Muscle layer of duodenum (tissue), 2 donors: ENCODE measurements at regions not wholly inside any gene's neighbourhood (a gene's known extent, or its start where the extent isn't known, plus 50 kb on each side); places are given as distances from the start of the nearest gene placed in this dataset.
"Not testable (repeated sequence)": the region's sequence is repeated elsewhere in the genome, so short reads cannot be mapped to it uniquely, and the experiment has no call there.

Experiments
- H3K27ac ChIP-seq: one replicate; pipeline ENCODE4 v1.7.0; 2013; ENCODE audit warnings: mild to moderate bottlenecking, low read length
- H3K27me3 ChIP-seq: one replicate; pipeline ENCODE4 v1.7.0; 2013; ENCODE audit warnings: low read depth, mild to moderate bottlenecking, control low read depth, low read length
- H3K36me3 ChIP-seq, 2 donors: one replicate each; pipeline ENCODE4 v1.7.0; 2013; ENCODE audit warnings: low read length in 2 of 2, control low read depth in 1 of 2, mild to moderate bottlenecking in 1 of 2; ENCODE audit not compliant: insufficient read depth in 2 of 2, control insufficient read depth in 1 of 2
- H3K4me1 ChIP-seq, 2 donors: one replicate each; pipeline ENCODE4 v1.7.0; 2013; ENCODE audit warnings: low read length in 2 of 2, mild to moderate bottlenecking in 2 of 2, control low read depth in 1 of 2, moderate library complexity in 1 of 2; ENCODE audit not compliant: insufficient read depth in 2 of 2, control insufficient read depth in 1 of 2
- H3K4me3 ChIP-seq, 2 donors: one replicate each; pipeline ENCODE4 v1.7.0; 2013; ENCODE audit warnings: low read length in 2 of 2, low read depth in 1 of 2, mild to moderate bottlenecking in 1 of 2
- H3K9me3 ChIP-seq, 2 donors: one replicate each; pipeline ENCODE4 v1.7.0; 2013; ENCODE audit warnings: low read length in 2 of 2, control low read depth in 1 of 2, mild to moderate bottlenecking in 1 of 2; ENCODE audit not compliant: control insufficient read depth in 1 of 2
- donor health status: healthy.

DNA sequence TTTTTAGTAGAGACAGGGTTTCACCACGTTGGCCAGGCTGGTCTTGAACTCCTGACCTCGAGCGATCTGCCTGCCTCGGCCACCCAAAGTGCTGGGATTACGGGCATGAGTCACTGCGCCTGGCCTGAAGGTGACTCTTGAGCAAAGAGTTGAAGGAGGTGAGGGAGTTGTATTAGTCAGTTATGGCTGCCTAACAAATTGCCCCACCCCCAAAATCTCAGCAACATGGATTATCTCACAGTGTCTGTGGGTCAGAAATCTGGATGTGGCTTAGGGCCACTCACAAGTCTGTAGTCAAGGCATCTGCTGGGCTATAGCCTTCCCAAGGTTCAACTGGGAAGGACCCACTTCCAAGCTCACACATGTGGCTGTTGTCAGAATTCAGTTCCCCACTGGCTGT, 52.8 kb upstream of the ADGRE5 start:
- Histone ChIP-seq H3K4me1 (peaks cover 0 to 3% of the 10 kb centered on the region in 2 donors), H3K4me3 (no peak overlapping the region), H3K27ac (no peak overlapping the region), H3K27me3 (no peaks in the 10 kb centered on the region), H3K36me3 (no peaks in the 10 kb centered on the region), H3K9me3 (no peaks in the 10 kb centered on the region)

DNA sequence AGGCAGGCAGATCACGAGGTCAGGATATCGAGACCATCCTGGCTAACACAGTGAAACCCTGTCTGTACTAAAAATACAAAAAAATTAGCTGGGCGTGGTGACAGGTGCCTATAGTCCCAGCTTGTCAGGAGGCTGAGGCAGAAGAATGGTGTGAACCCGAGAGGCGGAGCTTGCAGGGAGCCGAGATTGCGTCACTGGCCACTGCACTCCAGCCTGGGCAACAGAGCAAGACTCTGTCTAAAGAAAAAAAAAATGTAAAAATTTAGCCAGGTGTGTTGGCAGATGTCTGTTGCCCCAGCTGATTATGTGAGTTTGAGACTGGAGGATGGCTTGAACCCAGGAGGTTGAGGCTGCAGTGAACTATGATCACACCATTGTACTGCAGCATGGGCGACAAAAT, 54.2 kb upstream of the ADGRE5 start:
- not testable (repeated sequence) for H3K4me3 ChIP-seq, H3K27ac ChIP-seq, H3K9me3 ChIP-seq, H3K36me3 ChIP-seq, H3K4me1 ChIP-seq, H3K27me3 ChIP-seq

DNA sequence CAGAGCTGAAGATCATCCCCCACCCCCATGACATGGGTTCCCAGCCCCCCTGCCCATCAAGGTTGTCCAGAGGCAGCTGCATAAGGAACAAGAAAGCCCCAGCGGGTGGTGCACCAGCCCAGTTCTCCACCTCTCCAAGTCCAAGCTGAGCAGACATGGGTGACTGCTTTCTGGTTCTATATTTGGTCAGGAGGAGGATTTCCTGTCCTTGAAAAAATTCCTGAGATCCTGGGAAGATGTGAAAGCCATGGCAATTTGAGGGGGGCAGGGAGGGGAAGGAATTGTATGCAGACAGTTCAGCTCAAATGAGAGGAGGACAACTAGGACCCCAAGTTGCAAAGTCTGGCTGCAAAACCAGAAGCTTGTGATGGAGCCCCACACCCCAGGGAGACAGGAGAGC, 55.4 kb upstream of the ADGRE5 start:
- H3K4me1 ChIP-seq: no peaks in the 10 kb centered on the region
- no peak overlapping the region for H3K4me3 ChIP-seq
- H3K27ac ChIP-seq: no peak overlapping the region
- no peaks in the 10 kb centered on the region for H3K9me3 ChIP-seq
- no peaks in the 10 kb centered on the region for H3K36me3 ChIP-seq
- H3K27me3 ChIP-seq: no peaks in the 10 kb centered on the region

DNA sequence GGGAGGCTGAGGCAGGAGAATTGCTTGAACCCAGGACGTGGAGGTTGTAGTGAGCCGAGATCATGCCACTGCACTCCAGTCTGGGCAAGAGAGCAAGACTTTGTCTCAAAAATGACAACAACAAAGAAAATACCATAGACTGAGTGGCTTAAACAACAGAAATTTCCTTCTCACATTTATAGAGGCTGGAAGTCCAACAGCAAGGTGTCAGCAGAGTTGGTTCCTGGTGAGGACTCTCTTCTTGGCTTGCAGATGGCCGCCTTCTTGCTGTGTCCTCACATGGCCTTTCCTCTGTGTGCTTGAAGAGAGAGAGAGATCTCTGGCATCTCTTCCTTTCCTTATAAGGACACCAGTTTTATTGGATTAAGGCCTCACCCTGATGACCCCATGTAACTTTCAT, 56.1 kb upstream of the ADGRE5 start:
- no peaks in the 10 kb centered on the region for H3K27me3 ChIP-seq

DNA sequence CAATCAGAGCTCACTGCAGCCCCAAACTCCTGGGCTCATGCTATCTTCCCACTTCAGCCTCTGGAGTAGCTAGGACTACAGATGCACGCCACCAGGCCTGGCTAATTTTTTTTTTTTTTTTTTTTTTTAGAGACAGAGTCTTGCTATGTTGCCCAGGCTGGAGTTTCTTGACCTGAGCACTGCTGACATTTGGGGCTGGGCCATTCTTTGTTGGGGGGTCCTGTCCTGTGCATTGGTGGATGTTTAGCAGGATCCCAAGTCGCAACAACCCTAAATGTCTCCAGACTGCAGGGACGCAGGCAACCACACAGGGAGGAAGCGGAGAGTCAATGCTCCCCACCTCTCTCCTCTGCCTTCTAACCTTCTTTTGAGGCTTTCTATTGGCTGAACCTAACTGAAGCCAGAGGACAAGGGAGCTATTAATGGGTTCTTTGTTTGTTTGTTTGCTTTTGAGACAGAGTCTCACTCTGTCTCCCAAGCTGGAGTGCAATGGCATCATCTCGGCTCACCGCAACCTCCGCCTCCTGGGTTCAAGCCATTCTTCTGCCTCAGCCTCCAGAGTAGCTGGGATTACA, 58.3 kb upstream of the ADGRE5 start:
- Histone ChIP-seq H3K4me1 (no peaks in the 10 kb centered on the region), H3K27ac (no peak overlapping the region), H3K36me3 (no peaks in the 10 kb centered on the region)

More for the DNA sequence above, 56.1 kb upstream of the ADGRE5 start:
- Histone ChIP-seq H3K27ac (no peak overlapping the region), H3K4me3 (no peak overlapping the region), H3K4me1 (no peaks in the 10 kb centered on the region), H3K9me3 (peaks cover 0 to 6% of the 10 kb centered on the region in 2 donors), H3K36me3 (no peaks in the 10 kb centered on the region)

DNA sequence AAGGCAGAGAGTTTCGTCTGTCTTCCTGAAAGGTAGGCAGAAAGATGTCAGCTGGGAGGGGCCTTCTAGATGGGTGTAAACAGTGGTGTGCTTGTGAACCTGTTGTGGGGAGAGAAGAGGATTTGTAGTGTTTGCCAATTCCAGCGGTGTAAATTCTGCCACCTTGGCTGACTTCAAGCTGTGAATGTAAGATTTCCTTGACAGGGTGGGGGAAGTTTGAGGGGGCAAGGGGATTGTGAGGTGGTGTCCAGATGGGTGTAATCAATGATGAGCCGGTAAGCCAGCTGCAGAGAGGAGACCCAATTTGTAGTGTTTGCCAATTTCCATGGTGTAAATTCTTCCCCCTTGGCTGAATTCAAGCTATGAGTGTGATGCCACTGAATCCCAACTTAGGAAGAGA, 61.0 kb upstream of the ADGRE5 start:
- no peaks in the 10 kb centered on the region for H3K36me3 ChIP-seq
- peaks cover 0 to 7% of the 10 kb centered on the region in 2 donors for H3K9me3 ChIP-seq
- H3K27ac ChIP-seq: no peak overlapping the region
- H3K4me1 ChIP-seq: no peaks in the 10 kb centered on the region
- no peaks in the 10 kb centered on the region for H3K27me3 ChIP-seq
- H3K4me3 ChIP-seq: no peak overlapping the region

More for the DNA sequence above, 58.3 kb upstream of the ADGRE5 start:
- H3K9me3 ChIP-seq: peaks cover 0 to 7% of the 10 kb centered on the region in 2 donors
- no peak overlapping the region for H3K4me3 ChIP-seq
- no peaks in the 10 kb centered on the region for H3K27me3 ChIP-seq

DNA sequence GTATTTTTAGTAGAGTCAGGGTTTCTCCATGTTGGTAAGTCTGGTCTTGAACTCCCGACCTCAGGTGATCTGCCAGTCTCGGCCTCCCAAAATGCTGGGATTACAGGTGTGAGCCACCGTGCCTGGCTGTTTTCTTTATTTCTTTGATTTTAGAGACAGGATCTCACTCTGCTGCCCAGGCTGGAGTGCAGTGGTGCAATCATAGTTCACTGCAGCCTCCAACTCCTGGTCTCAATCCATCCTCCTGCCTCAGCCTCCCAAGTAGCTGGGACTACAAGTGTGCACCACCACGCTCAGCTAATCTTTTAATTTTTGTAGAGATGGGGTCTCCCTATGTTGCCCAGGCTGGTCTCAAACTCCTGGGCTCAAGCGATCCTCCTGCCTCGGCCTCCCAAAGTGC, 61.5 kb upstream of the ADGRE5 start:
- H3K27me3 ChIP-seq, H3K27ac ChIP-seq, H3K9me3 ChIP-seq, H3K36me3 ChIP-seq, H3K4me3 ChIP-seq, H3K4me1 ChIP-seq: not testable (repeated sequence)

DNA sequence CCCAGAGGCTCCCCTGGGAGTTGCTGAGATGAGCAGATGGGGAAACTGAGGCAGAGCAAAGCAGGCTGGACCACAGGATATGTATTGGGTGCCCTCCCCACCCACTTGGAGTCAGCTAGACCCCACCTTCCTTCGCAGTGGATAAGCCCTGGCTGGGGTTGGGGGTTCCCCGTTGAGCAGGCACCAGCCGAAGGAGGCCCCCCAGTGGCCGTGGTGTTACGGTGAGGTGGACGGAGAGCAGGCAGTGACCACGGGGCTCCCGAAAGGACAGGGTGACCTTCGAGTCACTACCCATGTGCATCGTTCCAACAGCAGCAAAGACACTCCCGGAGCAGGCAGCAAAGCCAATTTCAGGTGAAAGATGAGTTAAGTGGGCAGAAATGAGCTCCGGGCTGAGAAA, 62.4 kb upstream of the ADGRE5 start:
- no peaks in the 10 kb centered on the region for H3K4me1 ChIP-seq
- no peaks in the 10 kb centered on the region for H3K27me3 ChIP-seq
- no peak overlapping the region for H3K4me3 ChIP-seq
- H3K9me3 ChIP-seq: peaks cover 0 to 7% of the 10 kb centered on the region in 2 donors
- no peak overlapping the region for H3K27ac ChIP-seq
- no peaks in the 10 kb centered on the region for H3K36me3 ChIP-seq

DNA sequence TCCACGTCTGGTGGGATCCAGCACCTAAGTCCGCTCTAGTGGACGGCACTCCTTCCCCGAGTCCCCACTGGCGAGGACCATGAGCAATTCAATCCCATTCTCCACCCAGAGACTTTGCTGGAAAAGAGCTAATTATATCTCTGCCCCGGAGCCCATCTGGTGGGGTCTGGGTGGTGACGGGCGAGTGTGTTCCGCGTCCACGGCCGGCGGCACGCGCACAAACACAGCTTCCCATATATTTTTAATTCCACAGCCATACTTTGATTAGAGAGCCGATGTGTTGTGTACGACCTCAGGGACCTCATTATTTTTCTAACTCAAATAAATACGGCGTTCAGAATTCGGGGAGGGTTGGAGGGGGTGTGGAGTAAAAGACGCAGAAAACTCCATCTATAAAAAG, 64.1 kb upstream of the ADGRE5 start:
- Histone ChIP-seq H3K4me3 (no peak overlapping the region), H3K4me1 (no peaks in the 10 kb centered on the region), H3K36me3 (no peaks in the 10 kb centered on the region), H3K9me3 (peaks cover 0 to 7% of the 10 kb centered on the region in 2 donors), H3K27ac (no peak overlapping the region), H3K27me3 (no peaks in the 10 kb centered on the region)

DNA sequence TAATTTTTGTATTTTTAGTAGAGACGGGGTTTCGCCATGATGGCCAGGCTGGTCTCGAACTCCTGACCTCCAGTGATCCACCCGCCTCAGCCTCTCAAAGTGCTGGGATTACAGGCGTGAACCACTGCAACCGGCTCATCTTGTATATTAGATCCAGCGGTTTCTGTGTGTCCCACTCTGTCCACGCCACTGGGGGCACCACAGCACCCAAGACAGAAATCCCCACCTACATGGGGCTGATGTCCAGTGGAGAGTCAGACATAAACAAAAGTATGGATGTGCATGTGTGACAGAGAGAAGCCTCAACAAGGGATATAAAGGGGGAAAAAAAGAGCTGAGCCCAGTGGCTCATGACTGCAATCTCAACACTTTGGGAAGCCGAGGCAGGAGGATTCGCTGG, 65.8 kb upstream of the ADGRE5 start:
- no peaks in the 10 kb centered on the region for H3K27me3 ChIP-seq
- no peaks in the 10 kb centered on the region for H3K36me3 ChIP-seq
- no peak overlapping the region for H3K4me3 ChIP-seq
- H3K4me1 ChIP-seq: no peaks in the 10 kb centered on the region
- peaks cover 0 to 4% of the 10 kb centered on the region in 2 donors for H3K9me3 ChIP-seq
- no peak overlapping the region for H3K27ac ChIP-seq

DNA sequence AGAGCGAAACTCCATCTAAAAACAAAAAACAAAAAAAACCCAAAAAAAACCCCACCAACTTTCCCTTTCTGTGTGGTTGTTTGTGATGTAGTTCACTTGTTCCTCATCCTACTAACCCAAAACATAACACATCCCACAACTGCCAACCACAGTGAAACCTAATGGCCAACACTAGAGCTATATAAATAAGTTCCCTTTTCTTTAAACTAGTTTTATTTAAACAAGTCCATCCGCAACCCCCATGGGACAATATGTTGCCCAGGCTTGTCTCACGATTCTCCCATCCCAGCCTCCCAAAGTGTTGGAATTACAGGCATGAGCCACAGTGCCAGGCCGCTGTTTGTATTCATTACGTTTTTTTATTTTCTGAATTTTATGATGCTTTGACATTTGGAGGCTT, 71.2 kb upstream of the ADGRE5 start:
- Histone ChIP-seq H3K4me1 (no peaks in the 10 kb centered on the region), H3K36me3 (no peaks in the 10 kb centered on the region), H3K27me3 (no peaks in the 10 kb centered on the region), H3K9me3 (peaks cover 0 to 4% of the 10 kb centered on the region in 2 donors), H3K4me3 (no peak overlapping the region), H3K27ac (no peak overlapping the region)

DNA sequence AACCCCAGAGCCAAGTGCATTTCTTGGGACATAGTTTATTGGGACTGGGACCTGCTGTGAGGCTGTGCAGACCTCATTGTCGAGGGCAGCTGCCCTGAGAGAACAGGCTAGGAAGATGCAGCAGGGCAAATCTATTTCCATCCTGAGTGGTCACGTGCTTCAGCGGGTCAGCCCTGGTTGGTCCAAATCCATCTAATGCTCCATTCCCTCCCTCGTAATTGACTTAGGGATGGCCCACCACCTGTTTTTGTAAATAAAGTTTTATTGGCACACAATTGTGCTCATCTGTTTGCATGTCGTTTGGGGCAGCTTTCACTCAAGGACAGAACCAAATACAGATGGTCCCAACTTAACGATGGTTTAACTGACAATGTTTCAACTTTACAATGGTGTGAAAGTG, 75.5 kb upstream of the ADGRE5 start:
- no peak overlapping the region for H3K4me3 ChIP-seq

More for the DNA sequence above, 75.5 kb upstream of the ADGRE5 start:
- H3K27me3 ChIP-seq: no peaks in the 10 kb centered on the region
- H3K27ac ChIP-seq: no peak overlapping the region
- peaks cover 0 to 4% of the 10 kb centered on the region in 2 donors for H3K9me3 ChIP-seq
- H3K36me3 ChIP-seq: no peaks in the 10 kb centered on the region
- no peaks in the 10 kb centered on the region for H3K4me1 ChIP-seq
